ENCODE measurements at regions not wholly inside any gene's neighbourhood (a gene's known extent, or its start where the extent isn't known, plus 50 kb on each side); places are given as distances from the start of the nearest gene placed in this dataset.

GRCh38 chr2:33925311-33925710, 326.2 kb upstream of the FAM98A start:
- no peak overlapping the region for H3K4me3 ChIP-seq (ENCODE audit: low read depth in 1 of 3, low read length in 3 of 3)
- WGBS, result 63% methylated on average over 1 of the region's 1 CpG
- H3K9ac ChIP-seq (ENCODE audit: low read depth in 1 of 2, low read length in 2 of 2), result no peak overlapping the region
- no peaks in the 10 kb centered on the region for H3K27me3 ChIP-seq (ENCODE audit: control insufficient read depth in 4 of 4, insufficient read depth in 4 of 4, low read length in 3 of 4)
- no peak for DNase-seq (ENCODE audit: low spot score)
- TF ChIP-seq JUND (IDR thresholded peaks at IDR 0.05) (no peak), SP1 (IDR thresholded peaks at IDR 0.05) (no peak), ZBTB33 (IDR thresholded peaks at IDR 0.05) (no peak), FOXA2 (IDR thresholded peaks at IDR 0.05) (no peak), NR2F2 (IDR thresholded peaks at IDR 0.05) (no peak), YY1 (IDR thresholded peaks at IDR 0.05) (no peak), HNF4A (conservative IDR thresholded peaks at IDR 0.05) (no peak), REST (IDR thresholded peaks at IDR 0.05) (no peak), TAF1 (conservative IDR thresholded peaks at IDR 0.05) (no peak), EGR1 (IDR thresholded peaks at IDR 0.05; ENCODE audit: low read depth in 2 of 2) (no peak), RXRA (IDR thresholded peaks at IDR 0.05) (no peak), CTCF (IDR thresholded peaks at IDR 0.05; ENCODE audit: low read depth, low read length, missing input control) (no peak), FOXA1 (IDR thresholded peaks at IDR 0.05) (no peak), RAD21 (IDR thresholded peaks at IDR 0.05) (no peak), GABPA (IDR thresholded peaks at IDR 0.05 in 1 of 2, conservative IDR thresholded peaks at IDR 0.05 in 1 of 2) (no peak), MAX (IDR thresholded peaks at IDR 0.05) (no peak), ATF3 (IDR thresholded peaks at IDR 0.05) (no peak)
- no peaks in the 10 kb centered on the region for H3K36me3 ChIP-seq (ENCODE audit: control insufficient read depth in 4 of 4, insufficient read depth in 3 of 4, low read depth in 1 of 4, low read length in 3 of 4)
- H3K4me1 ChIP-seq (ENCODE audit: control insufficient read depth in 4 of 4, insufficient read depth in 4 of 4, low read length in 3 of 4), result no peaks in the 10 kb centered on the region
- H3K27ac ChIP-seq (ENCODE audit: low read depth in 1 of 2, low read length in 2 of 2), result no peak overlapping the region
- no peaks in the 10 kb centered on the region for H3K9me3 ChIP-seq (ENCODE audit: control insufficient read depth in 4 of 4, low read length in 3 of 4)
